Suprapubic skin (tissue), 4 donors: ENCODE measurements at regions not wholly inside any gene's neighbourhood (a gene's known extent, or its start where the extent isn't known, plus 50 kb on each side); places are given as distances from the start of the nearest gene placed in this dataset.

Source experiments
- DNase-seq, 2 donors: peaks; one replicate each; pipeline ENCODE4 v3.0.0-alpha.2; 2019; ENCODE audit warnings: low spot score in 2 of 2
- H3K27ac ChIP-seq: fragments of 200-600 bp; sonication (generic); one replicate; pipeline ENCODE4 v1.5.1; 2019
- H3K27me3 ChIP-seq: fragments of 200-600 bp; sonication (generic); one replicate; pipeline ENCODE4 v1.5.1; 2019
- H3K36me3 ChIP-seq: fragments of 200-600 bp; sonication (generic); one replicate; pipeline ENCODE4 v1.5.1; 2019
- H3K4me1 ChIP-seq: fragments of 200-600 bp; sonication (generic); one replicate; pipeline ENCODE4 v1.5.1; 2019
- H3K4me3 ChIP-seq: fragments of 200-600 bp; sonication (generic); one replicate; pipeline ENCODE4 v1.5.1; 2019; ENCODE audit warnings: mild to moderate bottlenecking
- H3K9me3 ChIP-seq: fragments of 200-600 bp; sonication (generic); one replicate; pipeline ENCODE4 v1.5.1; 2019
- CTCF ChIP-seq, 2 donors: fragments of 200-600 bp in 1 of 2; fragments of 450-650 bp in 1 of 2; sonication (generic) in 1 of 2; IDR thresholded peaks; one replicate each; pipeline ENCODE4 v1.5.1; 2016 to 2019; ENCODE audit warnings: antibody characterized with exemption in 2 of 2, mild to moderate bottlenecking in 1 of 2, moderate library complexity in 1 of 2
- EP300 ChIP-seq: sonication (generic); formaldehyde crosslinking; IDR thresholded peaks from one replicate; pipeline ENCODE4 v1.6.1; 2017; ENCODE audit warnings: antibody characterized with exemption
- POLR2A ChIP-seq, 2 donors: fragments of 450-650 bp; IDR thresholded peaks; one replicate each; pipeline ENCODE4 v1.6.1; 2017; ENCODE audit warnings: antibody characterized with exemption in 2 of 2, mild to moderate bottlenecking in 2 of 2, moderate library complexity in 2 of 2
- POLR2AphosphoS5 ChIP-seq, 3 donors: sonication (generic); formaldehyde crosslinking; IDR thresholded peaks; one replicate each; pipeline ENCODE4 v1.6.1; 2017; ENCODE audit warnings: antibody characterized with exemption in 3 of 3
- WGBS: methylation state at CpG from one replicate; pipeline ENCODE4 v1.1.5; 2018; 5-methylcytosine and 5-hydroxymethylcytosine counted together

GRCh38 chr3:164927728-164928127, 150.6 kb downstream of the SI start:
- 80% methylated on average over 1 of the region's 5 CpGs for WGBS
- Histone ChIP-seq H3K27ac (no peak overlapping the region), H3K36me3 (no peaks in the 10 kb centered on the region), H3K4me3 (no peak overlapping the region), H3K9me3 (no peaks in the 10 kb centered on the region), H3K4me1 (no peaks in the 10 kb centered on the region), H3K27me3 (no peaks in the 10 kb centered on the region)
- TF ChIP-seq EP300 (no peak), POLR2A (IDR thresholded peaks at IDR 0.05) (no peak), POLR2AphosphoS5 (IDR thresholded peaks at IDR 0.05) (no peak), CTCF (IDR thresholded peaks at IDR 0.05) (no peak)
- no peak for DNase-seq

DNA sequence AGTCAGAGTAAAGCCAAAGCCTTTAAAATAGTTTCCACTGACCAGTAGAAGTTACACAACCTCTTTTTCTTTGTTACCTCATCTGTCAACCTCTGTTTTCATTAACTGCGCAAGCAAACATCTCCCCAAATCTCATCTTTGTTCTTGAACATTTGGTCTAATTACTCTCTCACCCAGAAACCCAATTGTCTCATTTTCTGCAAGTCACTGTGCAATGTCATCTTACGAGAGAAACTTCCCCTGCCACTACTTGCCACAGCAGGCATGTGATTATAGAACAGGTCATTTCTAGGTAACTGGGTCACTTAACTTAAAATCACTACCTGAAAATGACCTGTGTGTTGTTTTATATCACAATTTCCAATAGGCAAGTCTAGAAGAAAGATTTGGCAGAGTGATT, 159.4 kb downstream of the SI start:
- 47% methylated on average over 2 of the region's 2 CpGs for WGBS
- no peak for DNase-seq
- Histone ChIP-seq H3K4me3 (no peak overlapping the region), H3K36me3 (no peaks in the 10 kb centered on the region), H3K27me3 (no peaks in the 10 kb centered on the region), H3K4me1 (no peaks in the 10 kb centered on the region), H3K9me3 (no peaks in the 10 kb centered on the region), H3K27ac (no peak overlapping the region)
- TF ChIP-seq POLR2AphosphoS5 (IDR thresholded peaks at IDR 0.05) (no peak), EP300 (no peak), POLR2A (IDR thresholded peaks at IDR 0.05) (no peak), CTCF (IDR thresholded peaks at IDR 0.05) (no peak)

- no peaks in the 10 kb centered on the region for H3K27me3 ChIP-seq
- no peak overlapping the region for H3K27ac ChIP-seq
- WGBS: 88% methylated on average over 1 of the region's 2 CpGs
- H3K4me1 ChIP-seq: no peaks in the 10 kb centered on the region
- TF ChIP-seq CTCF (IDR thresholded peaks at IDR 0.05) (no peak), EP300 (no peak), POLR2AphosphoS5 (IDR thresholded peaks at IDR 0.05) (no peak), POLR2A (IDR thresholded peaks at IDR 0.05) (no peak)
- H3K9me3 ChIP-seq: peaks cover 4% of the 10 kb centered on the region
- H3K36me3 ChIP-seq: no peaks in the 10 kb centered on the region
- no peak overlapping the region for H3K4me3 ChIP-seq
- DNase-seq: no peak
Measured at GRCh38 chr3:164912916-164913315, 165.4 kb downstream of the SI start.

DNA sequence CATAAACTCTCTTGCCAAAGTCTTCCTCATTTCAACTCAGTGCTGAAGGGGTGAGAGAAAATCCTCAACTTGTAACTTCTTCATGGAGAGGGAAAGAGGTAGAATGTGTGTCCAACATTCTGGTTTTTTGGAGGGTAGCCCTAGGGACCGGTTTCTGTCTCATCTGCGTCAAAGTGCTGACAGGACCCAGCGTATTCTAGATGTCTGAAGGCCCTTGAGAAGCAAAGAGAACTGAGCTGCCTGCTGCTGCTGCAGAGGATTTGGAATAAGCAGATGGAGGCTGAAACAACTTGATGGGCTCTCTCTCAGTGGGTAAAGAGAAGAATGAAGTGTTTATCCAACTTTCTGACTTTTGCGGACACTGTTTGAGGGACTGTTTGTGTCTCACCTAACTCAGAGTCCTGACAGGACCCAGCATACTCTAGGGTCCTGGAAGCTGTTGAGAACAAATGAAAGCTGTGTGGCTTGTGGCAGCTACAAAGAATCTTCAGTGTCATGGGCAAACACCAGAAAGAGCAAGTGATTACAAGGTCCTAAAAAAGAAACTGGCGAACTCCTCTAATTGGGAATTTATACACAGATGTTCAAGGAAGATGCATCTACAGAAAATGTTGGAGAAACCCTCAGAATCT, 174.4 kb downstream of the SI start:
- TF ChIP-seq EP300 (no peak), POLR2A (IDR thresholded peaks at IDR 0.05) (no peak), POLR2AphosphoS5 (IDR thresholded peaks at IDR 0.05) (no peak), CTCF (IDR thresholded peaks at IDR 0.05) (no peak)
- Histone ChIP-seq H3K27me3 (no peaks in the 10 kb centered on the region), H3K27ac (no peak overlapping the region), H3K4me3 (no peak overlapping the region), H3K9me3 (no peaks in the 10 kb centered on the region), H3K4me1 (no peaks in the 10 kb centered on the region), H3K36me3 (no peaks in the 10 kb centered on the region)
- 82% methylated on average over 5 of the region's 5 CpGs for WGBS
- no peak for DNase-seq

- no peak for DNase-seq
- Histone ChIP-seq H3K27ac (no peak overlapping the region), H3K27me3 (no peaks in the 10 kb centered on the region), H3K4me1 (no peaks in the 10 kb centered on the region), H3K36me3 (no peaks in the 10 kb centered on the region), H3K4me3 (no peak overlapping the region), H3K9me3 (no peaks in the 10 kb centered on the region)
- TF ChIP-seq POLR2AphosphoS5 (IDR thresholded peaks at IDR 0.05): no peak
- no peak for TF ChIP-seq EP300
- no peak for TF ChIP-seq CTCF (IDR thresholded peaks at IDR 0.05)
- TF ChIP-seq POLR2A (IDR thresholded peaks at IDR 0.05): no peak
- WGBS: 71% methylated on average over 1 of the region's 1 CpG
Measured at GRCh38 chr3:164897342-164897741, 181.0 kb downstream of the SI start.
